Upper lobe of left lung (tissue), 4 donors: ENCODE measurements at regions not wholly inside any gene's neighbourhood (a gene's known extent, or its start where the extent isn't known, plus 50 kb on each side); places are given as distances from the start of the nearest gene placed in this dataset.

Experiments used
- EP300 ChIP-seq, 4 donors: sonication (generic); formaldehyde crosslinking; IDR thresholded peaks; one replicate each; pipeline ENCODE4 v1.5.1; 2017; ENCODE audit warnings: antibody characterized with exemption in 4 of 4, control low read depth in 2 of 4
- TF ChIP-seq, protein P1 (sequence below), 6 experiments: fragments of 450-650 bp in 4 of 6; fragments of 200-600 bp in 2 of 6; sonication (generic) in 2 of 6; IDR thresholded peaks; one replicate each; pipeline ENCODE4 v1.5.1; 2016 to 2019; ENCODE audit warnings: antibody characterized with exemption in 6 of 6

DNA sequence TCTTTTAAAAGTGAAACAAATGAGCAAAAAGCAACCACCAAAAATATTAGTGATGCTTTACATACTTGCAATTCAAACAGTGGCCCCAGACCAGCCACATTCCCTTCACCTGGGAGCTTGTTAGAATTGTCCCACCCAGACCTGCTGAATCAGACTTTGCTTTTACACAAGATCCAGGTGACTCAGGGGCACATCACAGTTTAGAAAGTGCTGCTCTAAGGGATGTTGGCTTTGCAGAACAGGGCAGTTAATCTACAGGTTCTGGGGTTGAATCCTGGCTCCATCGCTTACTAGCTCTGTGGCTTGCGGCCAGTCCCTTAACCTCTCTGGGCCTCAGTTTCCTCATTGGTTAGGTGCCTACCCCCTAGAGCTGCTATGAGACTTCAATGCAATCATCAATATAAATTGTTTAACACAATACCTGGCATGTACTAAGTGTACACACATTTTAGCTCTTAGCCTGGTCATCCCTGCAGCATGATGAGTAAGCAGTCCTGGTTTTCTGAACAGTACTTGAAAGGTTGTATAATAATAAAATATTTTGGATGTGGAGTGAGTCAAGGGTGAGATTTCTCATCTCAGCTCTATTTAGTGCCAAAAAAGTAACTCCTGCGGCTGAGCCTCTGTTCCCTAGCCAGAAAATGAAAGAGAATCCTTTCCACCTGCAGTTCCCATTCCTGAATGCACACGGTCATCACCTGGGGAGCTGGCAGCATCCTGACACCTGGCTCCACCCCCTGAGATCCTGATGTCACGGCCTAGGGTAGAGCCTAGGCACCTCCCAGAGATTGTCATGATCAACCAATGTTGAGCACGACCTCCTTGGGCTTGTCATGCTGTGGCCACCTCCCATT lies 162.7 kb downstream of the ANKRD60 start:
- TF ChIP-seq, protein P1, sequence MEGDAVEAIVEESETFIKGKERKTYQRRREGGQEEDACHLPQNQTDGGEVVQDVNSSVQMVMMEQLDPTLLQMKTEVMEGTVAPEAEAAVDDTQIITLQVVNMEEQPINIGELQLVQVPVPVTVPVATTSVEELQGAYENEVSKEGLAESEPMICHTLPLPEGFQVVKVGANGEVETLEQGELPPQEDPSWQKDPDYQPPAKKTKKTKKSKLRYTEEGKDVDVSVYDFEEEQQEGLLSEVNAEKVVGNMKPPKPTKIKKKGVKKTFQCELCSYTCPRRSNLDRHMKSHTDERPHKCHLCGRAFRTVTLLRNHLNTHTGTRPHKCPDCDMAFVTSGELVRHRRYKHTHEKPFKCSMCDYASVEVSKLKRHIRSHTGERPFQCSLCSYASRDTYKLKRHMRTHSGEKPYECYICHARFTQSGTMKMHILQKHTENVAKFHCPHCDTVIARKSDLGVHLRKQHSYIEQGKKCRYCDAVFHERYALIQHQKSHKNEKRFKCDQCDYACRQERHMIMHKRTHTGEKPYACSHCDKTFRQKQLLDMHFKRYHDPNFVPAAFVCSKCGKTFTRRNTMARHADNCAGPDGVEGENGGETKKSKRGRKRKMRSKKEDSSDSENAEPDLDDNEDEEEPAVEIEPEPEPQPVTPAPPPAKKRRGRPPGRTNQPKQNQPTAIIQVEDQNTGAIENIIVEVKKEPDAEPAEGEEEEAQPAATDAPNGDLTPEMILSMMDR (IDR thresholded peaks at IDR 0.05) = no peak
- no peak for TF ChIP-seq EP300 (IDR thresholded peaks at IDR 0.05)
